Astrocyte (in vitro differentiated cells and primary cell): ENCODE measurements at regions not wholly inside any gene's neighbourhood (a gene's known extent, or its start where the extent isn't known, plus 50 kb on each side); places are given as distances from the start of the nearest gene placed in this dataset.

Source experiments
- DNase-seq: peaks from one replicate; pipeline ENCODE4 v3.0.0-alpha.2; 2010; ENCODE audit warnings: low read depth
- FAIRE-seq: peaks from 2 replicates; lab custom pipeline; 2011; peaks lifted over from hg19 to GRCh38; lab: Jason Lieb, UNC
- H2AFZ ChIP-seq: 2 replicates; pipeline ENCODE4 v1.6.0; 2012; ENCODE audit warnings: low read depth, low read length, inconsistent platforms
- H3K27ac ChIP-seq: 2 replicates; pipeline ENCODE4 v1.5.1; 2011; ENCODE audit warnings: low read depth, low read length, inconsistent platforms
- H3K27me3 ChIP-seq: 2 replicates; pipeline ENCODE4 v1.6.0; 2011; ENCODE audit warnings: low read length, inconsistent platforms; ENCODE audit not compliant: insufficient read depth
- H3K36me3 ChIP-seq: 2 replicates; pipeline ENCODE4 v1.5.1; 2011; ENCODE audit warnings: low read length, inconsistent platforms; ENCODE audit not compliant: insufficient read depth
- H3K4me1 ChIP-seq: 2 replicates; pipeline ENCODE4 v1.5.1; 2011; ENCODE audit warnings: low read length, inconsistent platforms; ENCODE audit not compliant: insufficient read depth
- H3K4me2 ChIP-seq: 2 replicates; pipeline ENCODE4 v1.6.0; 2012; ENCODE audit warnings: low read length, inconsistent platforms
- H3K4me3 ChIP-seq: 2 replicates; pipeline ENCODE4 v1.5.1; 2011; ENCODE audit warnings: low read depth, mild to moderate bottlenecking, low read length, inconsistent platforms; ENCODE audit not compliant: insufficient read depth
- H3K79me2 ChIP-seq: 2 replicates; pipeline ENCODE4 v1.6.0; 2012; ENCODE audit warnings: mild to moderate bottlenecking, low read length, inconsistent platforms; ENCODE audit not compliant: insufficient read depth
- H3K9ac ChIP-seq: 2 replicates; pipeline ENCODE4 v1.6.0; 2012; ENCODE audit warnings: mild to moderate bottlenecking, low read length, inconsistent platforms
- H3K9me3 ChIP-seq: 2 replicates; pipeline ENCODE4 v1.5.1; 2012; ENCODE audit warnings: low read depth, mild to moderate bottlenecking, low read length, inconsistent platforms; ENCODE audit not compliant: insufficient read depth
- H4K20me1 ChIP-seq: 2 replicates; pipeline ENCODE4 v1.6.0; 2012; ENCODE audit warnings: low read length, inconsistent platforms; ENCODE audit not compliant: insufficient read depth
- H3K27ac Mint-ChIP-seq: one replicate; pipeline ENCODE4 v1.8.0; 2021; ENCODE audit warnings: mild to moderate bottlenecking, mixed read lengths; ENCODE audit not compliant: unreplicated experiment
- H3K27me3 Mint-ChIP-seq: one replicate; pipeline ENCODE4 v1.8.0; 2021; ENCODE audit warnings: low read depth, mixed read lengths; ENCODE audit not compliant: unreplicated experiment
- H3K36me3 Mint-ChIP-seq: one replicate; pipeline ENCODE4 v1.8.0; 2021; ENCODE audit warnings: low read depth, mixed read lengths; ENCODE audit not compliant: unreplicated experiment
- H3K4me1 Mint-ChIP-seq: one replicate; pipeline ENCODE4 v1.8.0; 2021; ENCODE audit warnings: low read depth, mixed read lengths; ENCODE audit not compliant: unreplicated experiment
- H3K4me3 Mint-ChIP-seq: one replicate; pipeline ENCODE4 v1.8.0; 2021; ENCODE audit warnings: mild to moderate bottlenecking, moderate library complexity, mixed read lengths; ENCODE audit not compliant: unreplicated experiment
- H3K9me3 Mint-ChIP-seq: one replicate; pipeline ENCODE4 v1.8.0; 2021; ENCODE audit warnings: mild to moderate bottlenecking, mixed read lengths; ENCODE audit not compliant: unreplicated experiment
- EZH2 ChIP-seq: IDR thresholded peaks from 2 replicates; pipeline ENCODE4 v1.6.1; 2012; ENCODE audit warnings: mild to moderate bottlenecking, low read length, inconsistent platforms; ENCODE audit not compliant: insufficient read depth
- TF ChIP-seq, protein P1 (sequence below): IDR thresholded peaks from 2 replicates; pipeline ENCODE4 v1.5.1; 2011; ENCODE audit warnings: low read depth, mild to moderate bottlenecking, inconsistent platforms, low read length, moderate library complexity; ENCODE audit not compliant: insufficient read depth

DNA sequence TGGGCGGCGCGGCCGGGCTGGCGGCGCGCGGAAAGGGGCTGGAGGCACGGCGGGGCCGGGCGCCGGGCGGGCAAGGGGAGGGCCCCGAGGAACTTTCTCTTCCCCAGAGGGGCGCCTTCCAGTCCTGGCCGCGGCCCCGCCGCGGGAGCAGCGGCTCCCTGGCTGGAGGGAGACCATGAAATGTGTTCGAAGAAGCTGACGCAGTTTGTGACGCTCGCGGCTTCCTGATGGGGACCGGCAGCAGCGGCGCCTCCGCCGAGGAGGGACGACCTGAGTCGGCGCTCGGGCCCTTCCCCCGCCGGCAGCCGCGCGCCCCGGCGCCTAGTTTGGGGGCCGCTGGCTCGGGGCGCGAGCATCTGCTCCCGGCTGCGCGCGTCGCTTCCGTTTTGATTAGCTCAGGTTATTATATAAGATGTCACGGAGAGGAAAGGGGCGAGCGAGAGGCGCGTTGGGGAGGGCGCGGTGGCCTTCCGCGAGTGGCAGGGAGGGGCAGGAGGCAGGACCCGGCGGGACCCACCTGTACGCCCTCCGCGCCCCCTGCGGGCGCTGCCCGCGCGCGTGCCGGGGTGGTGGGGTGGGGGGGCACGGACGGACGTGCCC lies 57.1 kb upstream of the PCGF5 start:
- TF ChIP-seq EZH2: no peak
- TF ChIP-seq, protein P1, sequence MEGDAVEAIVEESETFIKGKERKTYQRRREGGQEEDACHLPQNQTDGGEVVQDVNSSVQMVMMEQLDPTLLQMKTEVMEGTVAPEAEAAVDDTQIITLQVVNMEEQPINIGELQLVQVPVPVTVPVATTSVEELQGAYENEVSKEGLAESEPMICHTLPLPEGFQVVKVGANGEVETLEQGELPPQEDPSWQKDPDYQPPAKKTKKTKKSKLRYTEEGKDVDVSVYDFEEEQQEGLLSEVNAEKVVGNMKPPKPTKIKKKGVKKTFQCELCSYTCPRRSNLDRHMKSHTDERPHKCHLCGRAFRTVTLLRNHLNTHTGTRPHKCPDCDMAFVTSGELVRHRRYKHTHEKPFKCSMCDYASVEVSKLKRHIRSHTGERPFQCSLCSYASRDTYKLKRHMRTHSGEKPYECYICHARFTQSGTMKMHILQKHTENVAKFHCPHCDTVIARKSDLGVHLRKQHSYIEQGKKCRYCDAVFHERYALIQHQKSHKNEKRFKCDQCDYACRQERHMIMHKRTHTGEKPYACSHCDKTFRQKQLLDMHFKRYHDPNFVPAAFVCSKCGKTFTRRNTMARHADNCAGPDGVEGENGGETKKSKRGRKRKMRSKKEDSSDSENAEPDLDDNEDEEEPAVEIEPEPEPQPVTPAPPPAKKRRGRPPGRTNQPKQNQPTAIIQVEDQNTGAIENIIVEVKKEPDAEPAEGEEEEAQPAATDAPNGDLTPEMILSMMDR: no peak

DNA sequence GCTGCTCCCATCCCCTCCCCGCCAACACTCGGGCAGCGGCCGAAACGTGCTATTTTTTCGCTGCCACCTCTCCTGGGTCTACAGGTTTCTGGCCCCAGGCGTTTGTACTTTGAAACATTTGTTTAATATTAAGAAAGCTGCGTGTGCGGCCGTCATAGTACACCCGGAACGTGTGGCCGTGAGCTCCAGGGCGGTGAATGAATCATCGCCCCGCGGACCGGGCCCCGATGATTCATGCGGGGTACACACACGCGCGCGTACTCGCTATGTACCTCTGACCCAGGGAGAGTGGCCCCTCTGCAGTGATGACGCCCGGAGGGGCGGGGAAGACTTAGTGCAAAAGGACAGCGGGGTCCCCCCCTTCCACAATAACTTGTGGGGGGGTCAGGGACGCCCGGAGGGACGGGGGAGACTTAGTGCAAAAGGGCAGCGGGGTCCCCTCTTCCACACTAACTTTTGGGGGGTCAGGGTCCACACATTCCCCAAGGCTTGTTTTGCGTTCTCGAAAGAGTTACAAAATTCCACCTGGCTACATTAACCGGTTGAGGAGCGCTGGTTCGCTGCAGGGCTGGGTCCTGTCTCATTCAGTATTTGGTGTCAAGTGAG lies 56.5 kb upstream of the PCGF5 start:
- H3K4me2 ChIP-seq: peak overlapping the region; percentile 90
- peak overlapping the region; percentile 85 for H3K27ac Mint-ChIP-seq
- H3K36me3 ChIP-seq: no peaks in the 10 kb centered on the region
- peak overlapping the region; percentile 93 for H3K4me3 Mint-ChIP-seq
- peaks cover 12% of the 10 kb centered on the region for H3K27me3 Mint-ChIP-seq
- no peaks in the 10 kb centered on the region for H3K36me3 Mint-ChIP-seq
- no peaks in the 10 kb centered on the region for H3K9me3 ChIP-seq
- H2AFZ ChIP-seq: peak overlapping the region; percentile 85
- peaks cover 3% of the 10 kb centered on the region for H4K20me1 ChIP-seq
- peak overlapping the region; percentile 79 for H3K27ac ChIP-seq
- TF ChIP-seq EZH2: no peak
- TF ChIP-seq, protein P1: no peak
- DNase-seq (peak; percentile 68), FAIRE-seq (no peak)
- H3K9me3 Mint-ChIP-seq: peaks cover 1% of the 10 kb centered on the region
- peak overlapping the region; percentile 71 for H3K4me3 ChIP-seq
- no peaks in the 10 kb centered on the region for H3K27me3 ChIP-seq
- no peaks in the 10 kb centered on the region for H3K4me1 ChIP-seq
- H3K79me2 ChIP-seq: peaks cover 16% of the 10 kb centered on the region
- H3K4me1 Mint-ChIP-seq: peaks cover 11% of the 10 kb centered on the region
- peak overlapping the region; percentile 87 for H3K9ac ChIP-seq

More for the DNA sequence above, 57.1 kb upstream of the PCGF5 start:
- Mint-ChIP-seq H3K27me3 (peaks cover 12% of the 10 kb centered on the region), H3K27ac (no peak overlapping the region), H3K4me1 (peaks cover 11% of the 10 kb centered on the region), H3K9me3 (peaks cover 1% of the 10 kb centered on the region), H3K4me3 (peak overlapping the region; percentile 93), H3K36me3 (no peaks in the 10 kb centered on the region)
- no peak for FAIRE-seq
- Histone ChIP-seq H3K9ac (peak overlapping the region; percentile 87), H3K4me3 (peak overlapping the region; percentile 71), H3K27me3 (no peaks in the 10 kb centered on the region), H2AFZ (peak overlapping the region; percentile 85), H3K4me2 (peak overlapping the region; percentile 90), H3K4me1 (no peaks in the 10 kb centered on the region), H3K27ac (peak overlapping the region; percentile 79), H3K9me3 (no peaks in the 10 kb centered on the region), H3K79me2 (peaks cover 16% of the 10 kb centered on the region), H4K20me1 (peaks cover 3% of the 10 kb centered on the region), H3K36me3 (no peaks in the 10 kb centered on the region)
- peak; percentile 47 for DNase-seq
